DOHH2 (cell line): ENCODE measurements at regions not wholly inside any gene's neighbourhood (a gene's known extent, or its start where the extent isn't known, plus 50 kb on each side); places are given as distances from the start of the nearest gene placed in this dataset.

Experiments used
- H3F3A ChIP-seq: fragments of 200-600 bp; sonication (generic), shearing (Covaris generic); 2 replicates; pipeline ENCODE4 v1.6.0; 2016; ENCODE audit warnings: antibody characterized with exemption, mild to moderate bottlenecking; ENCODE audit not compliant: control insufficient read depth, insufficient read depth
- H3K27ac ChIP-seq: fragments of 200-600 bp; sonication (generic); 2 replicates; pipeline ENCODE4 v1.5.1; 2014; ENCODE audit warnings: low read depth, mild to moderate bottlenecking, low read length, moderate library complexity
- H3K27me3 ChIP-seq: fragments of 200-600 bp; sonication (generic); 2 replicates; pipeline ENCODE4 v1.6.1; 2014; ENCODE audit warnings: mild to moderate bottlenecking, low read length, mixed read lengths; ENCODE audit not compliant: control insufficient read depth
- H3K36me3 ChIP-seq: fragments of 200-600 bp; sonication (generic); 2 replicates; pipeline ENCODE4 v1.6.1; 2014; ENCODE audit warnings: mild to moderate bottlenecking, low read length, moderate library complexity, mixed read lengths; ENCODE audit not compliant: control insufficient read depth
- H3K4me1 ChIP-seq: fragments of 200-600 bp; sonication (generic); 2 replicates; pipeline ENCODE4 v1.6.1; 2014; ENCODE audit warnings: mild to moderate bottlenecking, low read length, mixed read lengths; ENCODE audit not compliant: control insufficient read depth
- H3K4me2 ChIP-seq: fragments of 200-600 bp; sonication (generic); 2 replicates; pipeline ENCODE4 v1.6.0; 2014; ENCODE audit warnings: mild to moderate bottlenecking, low read length, moderate library complexity
- H3K4me3 ChIP-seq: fragments of 200-600 bp; sonication (generic); 2 replicates; pipeline ENCODE4 v1.5.1; 2014; ENCODE audit warnings: mild to moderate bottlenecking, low read length, mixed read lengths
- H3K79me2 ChIP-seq: fragments of 200-600 bp; sonication (generic); 2 replicates; pipeline ENCODE4 v1.6.1; 2014; ENCODE audit warnings: mild to moderate bottlenecking, low read length, mixed read lengths; ENCODE audit not compliant: control insufficient read depth
- H3K9me2 ChIP-seq: fragments of 200-600 bp; sonication (generic); replicated peaks from 2 replicates; pipeline ENCODE4 v1.6.1; 2014; ENCODE audit warnings: mild to moderate bottlenecking, low read length, mixed read lengths; ENCODE audit not compliant: control insufficient read depth
- H3K9me3 ChIP-seq: fragments of 200-600 bp; sonication (generic); 2 replicates; pipeline ENCODE4 v1.6.1; 2014; ENCODE audit warnings: antibody characterized with exemption, low read length, mixed read lengths; ENCODE audit not compliant: control insufficient read depth, insufficient read depth
- H4K20me1 ChIP-seq: fragments of 200-600 bp; sonication (generic); 2 replicates; pipeline ENCODE4 v1.6.0; 2014; ENCODE audit warnings: low read depth, mild to moderate bottlenecking, antibody characterized with exemption, low read length, moderate library complexity; ENCODE audit not compliant: control insufficient read depth, insufficient read depth
- EZH2phosphoT487 ChIP-seq: fragments of 200-600 bp; sonication (generic); IDR thresholded peaks from 2 replicates; pipeline ENCODE4 v1.6.1; 2017; ENCODE audit warnings: borderline replicate concordance, mild to moderate bottlenecking, antibody characterized with exemption, low read length, moderate library complexity, mixed read lengths
- TF ChIP-seq, protein P1 (sequence below): fragments of 200-600 bp; sonication (generic); IDR thresholded peaks from one replicate; pipeline ENCODE4 v1.5.1; 2014; ENCODE audit warnings: antibody characterized with exemption, mild to moderate bottlenecking, low read depth, low read length; ENCODE audit not compliant: poor library complexity, severe bottlenecking

DNA sequence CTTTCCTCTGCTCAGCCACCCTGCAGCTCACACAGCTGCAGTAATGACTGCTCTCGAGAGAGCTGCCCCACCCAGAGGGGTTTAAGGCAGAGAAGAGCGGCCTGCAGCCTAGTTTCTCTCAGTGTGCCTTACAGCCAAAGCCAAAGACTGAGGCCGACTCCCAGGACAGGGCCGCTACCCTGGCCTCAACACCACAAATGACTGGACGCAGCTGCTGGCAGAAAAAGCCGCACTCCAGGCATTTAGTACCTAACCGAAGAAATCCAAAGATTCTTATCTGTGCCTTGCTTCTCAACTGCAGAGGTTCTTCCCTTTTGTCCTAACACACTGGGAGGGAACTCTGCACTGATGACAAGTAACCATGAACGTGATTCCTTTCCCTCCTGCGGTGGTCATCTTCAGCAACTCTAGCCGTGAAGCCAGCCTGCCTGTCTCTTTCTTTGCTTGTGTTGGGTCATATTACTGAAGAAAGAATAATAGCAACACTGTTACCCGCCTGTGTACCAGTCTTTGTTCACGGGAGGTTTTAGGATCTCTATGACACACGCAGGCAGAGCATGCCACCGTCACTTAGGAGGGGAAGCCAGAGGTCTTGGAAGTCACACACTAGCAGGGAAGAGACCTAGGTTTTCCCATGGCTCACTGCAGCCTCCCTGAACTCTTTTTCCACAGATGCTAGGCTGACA lies 202.7 kb downstream of the RHOU start:
- H3K79me2 ChIP-seq, result no peaks in the 10 kb centered on the region
- H3K27me3 ChIP-seq, result peaks cover 7% of the 10 kb centered on the region; the same call in 1 of the 2 replicates
- no peaks in the 10 kb centered on the region for H3K4me1 ChIP-seq
- no peak overlapping the region for H3K4me2 ChIP-seq
- no peaks in the 10 kb centered on the region for H3K9me3 ChIP-seq
- H3K36me3 ChIP-seq, result no peaks in the 10 kb centered on the region
- no peak overlapping the region for H3K4me3 ChIP-seq
- no peaks in the 10 kb centered on the region for H4K20me1 ChIP-seq
- H3F3A ChIP-seq, result no peaks in the 10 kb centered on the region
- no peak overlapping the region for H3K27ac ChIP-seq
- no peak for TF ChIP-seq EZH2phosphoT487
- TF ChIP-seq, protein P1, sequence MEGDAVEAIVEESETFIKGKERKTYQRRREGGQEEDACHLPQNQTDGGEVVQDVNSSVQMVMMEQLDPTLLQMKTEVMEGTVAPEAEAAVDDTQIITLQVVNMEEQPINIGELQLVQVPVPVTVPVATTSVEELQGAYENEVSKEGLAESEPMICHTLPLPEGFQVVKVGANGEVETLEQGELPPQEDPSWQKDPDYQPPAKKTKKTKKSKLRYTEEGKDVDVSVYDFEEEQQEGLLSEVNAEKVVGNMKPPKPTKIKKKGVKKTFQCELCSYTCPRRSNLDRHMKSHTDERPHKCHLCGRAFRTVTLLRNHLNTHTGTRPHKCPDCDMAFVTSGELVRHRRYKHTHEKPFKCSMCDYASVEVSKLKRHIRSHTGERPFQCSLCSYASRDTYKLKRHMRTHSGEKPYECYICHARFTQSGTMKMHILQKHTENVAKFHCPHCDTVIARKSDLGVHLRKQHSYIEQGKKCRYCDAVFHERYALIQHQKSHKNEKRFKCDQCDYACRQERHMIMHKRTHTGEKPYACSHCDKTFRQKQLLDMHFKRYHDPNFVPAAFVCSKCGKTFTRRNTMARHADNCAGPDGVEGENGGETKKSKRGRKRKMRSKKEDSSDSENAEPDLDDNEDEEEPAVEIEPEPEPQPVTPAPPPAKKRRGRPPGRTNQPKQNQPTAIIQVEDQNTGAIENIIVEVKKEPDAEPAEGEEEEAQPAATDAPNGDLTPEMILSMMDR, result no peak
- H3K9me2 ChIP-seq, result no peaks in the 10 kb centered on the region

DNA sequence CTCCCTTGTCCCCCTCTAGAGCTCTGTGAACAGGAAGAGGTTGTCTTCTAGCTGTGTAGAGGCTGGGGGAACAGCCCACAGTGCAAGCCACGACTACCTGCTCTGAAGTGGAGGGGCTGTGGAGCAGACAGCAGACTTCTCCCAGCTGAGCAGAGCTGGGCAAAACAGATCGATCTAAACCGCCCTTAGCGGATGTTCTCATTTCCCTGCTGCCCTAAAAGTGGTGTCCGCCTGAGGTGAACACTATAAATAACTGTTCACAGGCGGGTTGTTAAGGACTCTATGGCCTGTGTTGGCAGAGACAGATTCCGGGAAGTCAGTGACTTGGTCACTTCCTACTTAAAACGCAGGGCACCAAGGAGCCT lies 203.2 kb downstream of the RHOU start:
- no peak overlapping the region for H3K27ac ChIP-seq

DNA sequence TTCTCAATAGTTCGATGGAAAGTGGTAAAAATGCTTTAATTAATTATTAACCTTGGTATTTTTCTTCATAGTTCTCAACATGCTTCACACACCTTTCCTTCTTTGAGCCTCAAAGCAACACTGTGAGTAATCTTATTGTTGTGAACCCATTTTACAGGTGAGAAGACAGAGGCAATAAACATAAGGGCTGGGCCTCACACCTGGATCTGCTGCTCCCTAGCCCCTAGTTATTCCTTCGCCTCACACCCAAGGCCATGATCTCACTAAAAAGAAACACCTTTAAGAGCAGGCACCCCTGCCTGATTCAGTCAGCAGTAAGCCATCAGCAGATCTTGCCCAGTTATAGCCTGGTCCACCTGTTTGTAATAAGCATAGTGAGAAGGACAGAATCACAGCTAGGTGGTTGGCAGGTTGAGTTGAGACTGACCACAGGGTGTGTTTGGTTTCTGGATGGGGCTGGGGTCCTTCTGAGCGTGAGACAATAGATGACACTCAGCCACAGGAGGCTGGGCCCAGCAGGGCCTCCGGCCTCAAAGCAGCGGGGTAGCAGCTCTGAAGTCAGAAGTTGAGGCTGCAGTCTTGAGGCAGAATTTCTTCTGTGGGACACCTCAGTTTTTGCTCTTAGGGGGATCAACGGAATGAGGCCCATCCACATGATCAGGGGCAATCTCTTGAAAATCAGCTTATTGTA lies 203.9 kb downstream of the RHOU start:
- TF ChIP-seq EZH2phosphoT487, result no peak
- TF ChIP-seq, protein P1, result no peak

More for the DNA sequence above, 203.2 kb downstream of the RHOU start:
- Histone ChIP-seq H3K4me2 (no peak overlapping the region), H3F3A (no peaks in the 10 kb centered on the region), H3K27me3 (0 out of 2 replicates have a peak, but pooled peaks cover 3% of the 10 kb centered on the region), H3K36me3 (no peaks in the 10 kb centered on the region), H4K20me1 (no peaks in the 10 kb centered on the region), H3K4me1 (no peaks in the 10 kb centered on the region), H3K79me2 (no peaks in the 10 kb centered on the region), H3K9me2 (no peaks in the 10 kb centered on the region), H3K4me3 (no peak overlapping the region), H3K9me3 (no peaks in the 10 kb centered on the region)
- no peak for TF ChIP-seq EZH2phosphoT487
- TF ChIP-seq, protein P1, result no peak

More for the DNA sequence above, 203.9 kb downstream of the RHOU start:
- H3K27ac ChIP-seq, result no peak overlapping the region
- no peaks in the 10 kb centered on the region for H3F3A ChIP-seq
- no peak overlapping the region for H3K4me3 ChIP-seq
- H3K36me3 ChIP-seq, result no peaks in the 10 kb centered on the region
- no peaks in the 10 kb centered on the region for H3K79me2 ChIP-seq
- 0 out of 2 replicates have a peak, but pooled peaks cover 3% of the 10 kb centered on the region for H3K27me3 ChIP-seq
- H4K20me1 ChIP-seq, result no peaks in the 10 kb centered on the region
- H3K9me2 ChIP-seq, result no peaks in the 10 kb centered on the region
- no peak overlapping the region for H3K4me2 ChIP-seq
- H3K9me3 ChIP-seq, result no peaks in the 10 kb centered on the region
- no peaks in the 10 kb centered on the region for H3K4me1 ChIP-seq
